ENCODE measurements at regions not wholly inside any gene's neighbourhood (a gene's known extent, or its start where the extent isn't known, plus 50 kb on each side); places are given as distances from the start of the nearest gene placed in this dataset.
"Not testable (repeated sequence)": the region's sequence is repeated elsewhere in the genome, so short reads cannot be mapped to it uniquely, and the experiment has no call there.

- DNase-seq, result no peak
Observed at GRCh38 chr13:107808389-107808788, 406.9 kb downstream of the LIG4 start.

GRCh38 chr13:107807306-107808073 is 407.8 kb downstream of the LIG4 start:
- DNase-seq, result no peak

- no peak for DNase-seq
Observed at GRCh38 chr13:107806726-107807125, 408.6 kb downstream of the LIG4 start.

- DNase-seq, result no peak
Observed at GRCh38 chr13:107803822-107804495, 411.4 kb downstream of the LIG4 start.

GRCh38 chr13:107801621-107802020 is 413.7 kb downstream of the LIG4 start:
- DNase-seq, result no peak

- DNase-seq, result no peak
Observed at GRCh38 chr13:107799001-107799400, 416.3 kb downstream of the LIG4 start.

GRCh38 chr13:107790397-107790796 is 424.9 kb downstream of the LIG4 start:
- DNase-seq, result no peak

GRCh38 chr13:107788464-107789165 is 426.7 kb downstream of the LIG4 start:
- no peak for DNase-seq

- DNase-seq, result not testable (repeated sequence)
Observed at GRCh38 chr13:107782646-107783045, 432.7 kb downstream of the LIG4 start.

- no peak for DNase-seq
Observed at GRCh38 chr13:107778094-107778493, 437.2 kb downstream of the LIG4 start.

- DNase-seq, result no peak
Observed at GRCh38 chr13:107770541-107770940, 444.8 kb downstream of the LIG4 start.

- DNase-seq, result no peak
Observed at GRCh38 chr13:107767119-107767518, 448.2 kb downstream of the LIG4 start.

- DNase-seq, result no peak
Observed at GRCh38 chr13:107765724-107766401, 449.5 kb downstream of the LIG4 start.

- DNase-seq, result no peak
Observed at GRCh38 chr13:107764046-107764445, 451.3 kb downstream of the LIG4 start.

GRCh38 chr13:107753748-107754147 is 461.6 kb downstream of the LIG4 start:
- no peak for DNase-seq

GRCh38 chr13:107753291-107753690 is 462.0 kb downstream of the LIG4 start:
- DNase-seq, result no peak

- no peak for DNase-seq
Observed at GRCh38 chr13:107743983-107744382, 471.4 kb downstream of the LIG4 start.

GRCh38 chr13:107743526-107743925 is 471.8 kb downstream of the LIG4 start:
- DNase-seq, result no peak

- no peak for DNase-seq
Observed at GRCh38 chr13:107743100-107743499, 472.2 kb downstream of the LIG4 start.

GRCh38 chr13:107742544-107742943 is 472.8 kb downstream of the LIG4 start:
- DNase-seq, result no peak

- DNase-seq, result no peak
Observed at GRCh38 chr13:107738004-107738403, 477.3 kb downstream of the LIG4 start.

GRCh38 chr13:107736731-107737130 is 478.6 kb downstream of the LIG4 start:
- no peak for DNase-seq

GRCh38 chr13:107736170-107736569 is 479.2 kb downstream of the LIG4 start:
- no peak for DNase-seq

All from MV-4-11 (cell line).